ENCODE measurements at regions not wholly inside any gene's neighbourhood (a gene's known extent, or its start where the extent isn't known, plus 50 kb on each side); places are given as distances from the start of the nearest gene placed in this dataset.
"Not testable (repeated sequence)": the region's sequence is repeated elsewhere in the genome, so short reads cannot be mapped to it uniquely, and the experiment has no call there.

- H3K18ac ChIP-seq (ENCODE audit: extremely low read depth, low read length); H3K79me1 ChIP-seq (ENCODE audit: low read depth, low read length); H3K14ac ChIP-seq (ENCODE audit: insufficient read length); H2BK120ac ChIP-seq (replicated peaks; ENCODE audit: low read depth, low read length); H3K9ac ChIP-seq (replicated peaks in 1 of 4; ENCODE audit: extremely low read depth in 1 of 4, low read depth in 3 of 4, low read length in 3 of 4); H3K4me1 ChIP-seq (replicated peaks in 1 of 4; ENCODE audit: control insufficient read depth in 3 of 4, insufficient read depth in 4 of 4, low read length in 3 of 4); H4K5ac ChIP-seq (ENCODE audit: insufficient read length, low read depth, low read length); H2AK5ac ChIP-seq (ENCODE audit: low read depth, low read length); CTCF ChIA-PET (ENCODE audit: partially characterized antibody); H3K79me2 ChIP-seq (ENCODE audit: control insufficient read depth in 1 of 2, insufficient read depth in 2 of 2, low read length in 2 of 2); H2BK12ac ChIP-seq (ENCODE audit: low read depth, low read length); POLR2A ChIA-PET (ENCODE audit: partially characterized antibody); H2BK5ac ChIP-seq (ENCODE audit: low read depth, low read length); H3K9me3 ChIP-seq (ENCODE audit: insufficient read depth in 2 of 2, low read depth in 1 of 2, low read length in 1 of 2); H4K20me1 ChIP-seq (replicated peaks in 1 of 2; ENCODE audit: control insufficient read depth in 1 of 2, insufficient read depth in 2 of 2, low read length in 2 of 2); FAIRE-seq; H4K91ac ChIP-seq (replicated peaks; ENCODE audit: insufficient read length, low read length); H3K23ac ChIP-seq (ENCODE audit: insufficient read length); H2BK15ac ChIP-seq (ENCODE audit: low read length); DNase-seq (ENCODE audit: low read depth in 1 of 2, low spot score in 2 of 2); H3K27me3 ChIP-seq (replicated peaks in 1 of 4; ENCODE audit: control insufficient read depth in 3 of 4, extremely low read depth in 1 of 4, insufficient read depth in 3 of 4, low read length in 3 of 4); H2BK20ac ChIP-seq (ENCODE audit: low read length); H3K4me3 ChIP-seq (ENCODE audit: extremely low read depth in 1 of 4, insufficient read depth in 2 of 4, low read depth in 3 of 4, low read length in 4 of 4); H3K36me3 ChIP-seq (ENCODE audit: control insufficient read depth in 2 of 4, insufficient read depth in 4 of 4, low read length in 3 of 4); H3K4ac ChIP-seq (replicated peaks; ENCODE audit: insufficient read length, low read depth, low read length); H3K4me2 ChIP-seq (ENCODE audit: insufficient read depth in 1 of 2, low read depth in 2 of 2, low read length in 2 of 2); H2AFZ ChIP-seq (ENCODE audit: low read length); H4K8ac ChIP-seq (ENCODE audit: extremely low read depth, insufficient read depth, low read length); H3K23me2 ChIP-seq (ENCODE audit: low read depth, low read length); H3K56ac ChIP-seq (replicated peaks; ENCODE audit: insufficient read length, low read depth, low read length); H3K27ac ChIP-seq (ENCODE audit: low read depth, low read length): not testable (repeated sequence)
- WGBS, 2 experiments (ENCODE audit: extremely low coverage in 1 of 2, insufficient coverage in 1 of 2, insufficient read length in 1 of 2, insufficient replicate concordance in 2 of 2, low coverage in 1 of 2, low lambda C conversion rate in 2 of 2, missing lambda C conversion rate in 1 of 2), result 98% methylated on average over 4 of the region's 4 CpGs; no CpG with 5 or more reads in 1 of the 2 experiments
These were observed 80.0 kb upstream of the SGO1 start for GRCh38 chr3:20265977-20266376.
